ENCODE measurements at regions not wholly inside any gene's neighbourhood (a gene's known extent, or its start where the extent isn't known, plus 50 kb on each side); places are given as distances from the start of the nearest gene placed in this dataset.

DNA sequence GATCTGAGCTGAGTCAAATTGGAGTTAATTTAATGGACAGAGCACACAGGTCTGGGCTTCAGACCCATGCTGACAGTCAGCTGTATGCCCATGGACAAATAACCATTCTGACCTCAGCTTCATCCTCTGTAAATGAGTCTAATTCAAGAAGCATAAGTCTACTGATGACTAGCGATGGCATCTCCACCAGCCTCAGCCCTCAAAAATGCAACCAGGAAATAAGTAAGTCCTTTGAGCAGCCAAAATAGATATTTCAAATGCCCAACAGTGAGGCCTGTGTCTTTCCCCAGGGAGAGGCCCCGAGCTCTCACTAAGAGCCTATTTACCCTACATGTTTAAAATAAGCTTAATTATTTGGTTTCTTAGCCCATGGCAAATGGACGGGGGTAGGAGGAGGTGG, 114.2 kb upstream of the MTHFD1L start (continued):
- TF ChIP-seq, protein P1, sequence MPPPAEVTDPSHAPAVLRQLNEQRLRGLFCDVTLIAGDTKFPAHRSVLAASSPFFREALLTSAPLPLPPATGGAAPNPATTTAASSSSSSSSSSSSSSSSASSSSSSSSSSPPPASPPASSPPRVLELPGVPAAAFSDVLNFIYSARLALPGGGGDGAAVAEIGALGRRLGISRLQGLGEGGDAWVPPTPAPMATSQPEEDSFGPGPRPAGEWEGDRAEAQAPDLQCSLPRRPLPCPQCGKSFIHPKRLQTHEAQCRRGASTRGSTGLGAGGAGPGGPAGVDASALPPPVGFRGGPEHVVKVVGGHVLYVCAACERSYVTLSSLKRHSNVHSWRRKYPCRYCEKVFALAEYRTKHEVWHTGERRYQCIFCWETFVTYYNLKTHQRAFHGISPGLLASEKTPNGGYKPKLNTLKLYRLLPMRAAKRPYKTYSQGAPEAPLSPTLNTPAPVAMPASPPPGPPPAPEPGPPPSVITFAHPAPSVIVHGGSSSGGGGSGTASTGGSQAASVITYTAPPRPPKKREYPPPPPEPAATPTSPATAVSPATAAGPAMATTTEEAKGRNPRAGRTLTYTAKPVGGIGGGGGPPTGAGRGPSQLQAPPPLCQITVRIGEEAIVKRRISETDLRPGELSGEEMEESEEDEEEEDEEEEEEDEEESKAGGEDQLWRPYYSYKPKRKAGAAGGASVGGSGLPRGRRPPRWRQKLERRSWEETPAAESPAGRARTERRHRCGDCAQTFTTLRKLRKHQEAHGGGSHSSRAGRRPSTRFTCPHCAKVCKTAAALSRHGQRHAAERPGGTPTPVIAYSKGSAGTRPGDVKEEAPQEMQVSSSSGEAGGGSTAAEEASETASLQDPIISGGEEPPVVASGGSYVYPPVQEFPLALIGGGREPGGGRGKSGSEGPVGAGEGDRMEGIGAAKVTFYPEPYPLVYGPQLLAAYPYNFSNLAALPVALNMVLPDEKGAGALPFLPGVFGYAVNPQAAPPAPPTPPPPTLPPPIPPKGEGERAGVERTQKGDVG (CRISPR knock-in tag; IDR thresholded peaks at IDR 0.05): no peak
- TF ChIP-seq CEBPB (IDR thresholded peaks at IDR 0.05; ENCODE audit: borderline replicate concordance in 1 of 2, low read depth in 2 of 2, low read length in 2 of 2) (no peak), CHD4 (IDR thresholded peaks at IDR 0.05) (no peak), EZH2 (IDR thresholded peaks at IDR 0.05; ENCODE audit: borderline replicate concordance, control insufficient read depth, low read depth, low read length) (no peak), MEF2A (IDR thresholded peaks at IDR 0.05; ENCODE audit: insufficient read depth, low read depth, low read length) (no peak)
- TF ChIP-seq, protein P2, sequence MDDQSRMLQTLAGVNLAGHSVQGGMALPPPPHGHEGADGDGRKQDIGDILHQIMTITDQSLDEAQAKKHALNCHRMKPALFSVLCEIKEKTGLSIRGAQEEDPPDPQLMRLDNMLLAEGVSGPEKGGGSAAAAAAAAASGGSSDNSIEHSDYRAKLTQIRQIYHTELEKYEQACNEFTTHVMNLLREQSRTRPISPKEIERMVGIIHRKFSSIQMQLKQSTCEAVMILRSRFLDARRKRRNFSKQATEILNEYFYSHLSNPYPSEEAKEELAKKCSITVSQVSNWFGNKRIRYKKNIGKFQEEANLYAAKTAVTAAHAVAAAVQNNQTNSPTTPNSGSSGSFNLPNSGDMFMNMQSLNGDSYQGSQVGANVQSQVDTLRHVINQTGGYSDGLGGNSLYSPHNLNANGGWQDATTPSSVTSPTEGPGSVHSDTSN (IDR thresholded peaks at IDR 0.05; ENCODE audit: insufficient replicate concordance, low read depth, low read length): no peak

DNA sequence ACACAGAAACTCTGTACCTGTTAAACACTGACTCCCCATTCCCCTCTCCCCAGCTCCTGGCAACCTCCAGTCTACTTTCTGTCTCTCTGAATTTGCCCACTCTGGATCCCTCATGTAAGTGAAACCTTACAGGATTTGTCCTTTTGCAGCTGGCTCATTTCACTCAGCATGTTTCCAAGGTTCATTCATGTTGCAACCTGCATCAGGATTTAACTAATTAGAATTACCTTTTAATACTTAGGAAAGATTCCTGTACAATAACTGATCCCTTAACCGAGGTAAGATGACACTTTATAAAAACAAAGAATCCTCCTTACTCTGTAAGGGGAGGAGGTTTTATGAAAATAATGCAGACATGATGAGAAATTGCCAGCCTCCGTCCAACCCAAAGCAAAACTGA, 113.1 kb upstream of the MTHFD1L start:
- Histone ChIP-seq H3K79me2 (ENCODE audit: control insufficient read depth, insufficient read depth, low read length) (no peaks in the 10 kb centered on the region), H3K27ac (ENCODE audit: control insufficient read depth, insufficient read depth) (no peak overlapping the region), H3K9ac (ENCODE audit: control insufficient read depth, insufficient read depth, low read length) (no peak overlapping the region), H3K9me3 (replicated peaks; ENCODE audit: control insufficient read depth, insufficient read depth, low read length) (no peaks in the 10 kb centered on the region), H4K20me1 (ENCODE audit: control insufficient read depth, insufficient read depth) (no peaks in the 10 kb centered on the region), H2AFZ (ENCODE audit: control insufficient read depth, low read depth, low read length) (no peak overlapping the region), H3K36me3 (ENCODE audit: control insufficient read depth in 2 of 2, insufficient read depth in 2 of 2, low read length in 1 of 2) (no peaks in the 10 kb centered on the region), H3K4me1 (ENCODE audit: control insufficient read depth, insufficient read depth, low read length) (no peaks in the 10 kb centered on the region; the same call in 1 of the 2 replicates), H3K4me2 (ENCODE audit: control insufficient read depth, insufficient read depth) (no peak overlapping the region), H3K4me3 (no peak overlapping the region), H3K27me3 (replicated peaks in 1 of 2; ENCODE audit: control insufficient read depth in 2 of 2, insufficient read depth in 2 of 2, low read length in 1 of 2) (no peaks in the 10 kb centered on the region)
- WGBS (ENCODE audit: insufficient coverage, insufficient replicate concordance, low lambda C conversion rate, missing lambda C conversion rate): 37% methylated on average over 2 of the region's 2 CpGs
- ChIA-PET CTCF (interaction anchor here (1.1 kb wide), 1 partner anchor 11 kb away, joined by 3 read pairs; no protein-coding TSS in a partner anchor), RAD21 (ENCODE audit: unreplicated experiment) (no interaction called here), SMC1A (ENCODE audit: uncharacterized antibody, unreplicated experiment) (interaction anchor here (1.3 kb wide), 1 partner anchor 15 kb away, joined by 3 read pairs; no protein-coding TSS in a partner anchor), POLR2A (no interaction called here)
- BruUV-seq (replicated peaks): no TSS peak
- TF ChIP-seq ZBED1 (IDR thresholded peaks at IDR 0.05; ENCODE audit: borderline replicate concordance) (no peak), KAT2A (conservative IDR thresholded peaks at IDR 0.05; ENCODE audit: control insufficient read depth, low read depth, low read length) (no peak), NFYA (IDR thresholded peaks at IDR 0.05; ENCODE audit: borderline replicate concordance, low read depth, low read length) (no peak), RB1 (IDR thresholded peaks at IDR 0.05; ENCODE audit: borderline replicate concordance) (no peak), POLR2AphosphoS2 (IDR thresholded peaks at IDR 0.05; ENCODE audit: low read depth, low read length) (no peak)
- TF ChIP-seq, protein P3, sequence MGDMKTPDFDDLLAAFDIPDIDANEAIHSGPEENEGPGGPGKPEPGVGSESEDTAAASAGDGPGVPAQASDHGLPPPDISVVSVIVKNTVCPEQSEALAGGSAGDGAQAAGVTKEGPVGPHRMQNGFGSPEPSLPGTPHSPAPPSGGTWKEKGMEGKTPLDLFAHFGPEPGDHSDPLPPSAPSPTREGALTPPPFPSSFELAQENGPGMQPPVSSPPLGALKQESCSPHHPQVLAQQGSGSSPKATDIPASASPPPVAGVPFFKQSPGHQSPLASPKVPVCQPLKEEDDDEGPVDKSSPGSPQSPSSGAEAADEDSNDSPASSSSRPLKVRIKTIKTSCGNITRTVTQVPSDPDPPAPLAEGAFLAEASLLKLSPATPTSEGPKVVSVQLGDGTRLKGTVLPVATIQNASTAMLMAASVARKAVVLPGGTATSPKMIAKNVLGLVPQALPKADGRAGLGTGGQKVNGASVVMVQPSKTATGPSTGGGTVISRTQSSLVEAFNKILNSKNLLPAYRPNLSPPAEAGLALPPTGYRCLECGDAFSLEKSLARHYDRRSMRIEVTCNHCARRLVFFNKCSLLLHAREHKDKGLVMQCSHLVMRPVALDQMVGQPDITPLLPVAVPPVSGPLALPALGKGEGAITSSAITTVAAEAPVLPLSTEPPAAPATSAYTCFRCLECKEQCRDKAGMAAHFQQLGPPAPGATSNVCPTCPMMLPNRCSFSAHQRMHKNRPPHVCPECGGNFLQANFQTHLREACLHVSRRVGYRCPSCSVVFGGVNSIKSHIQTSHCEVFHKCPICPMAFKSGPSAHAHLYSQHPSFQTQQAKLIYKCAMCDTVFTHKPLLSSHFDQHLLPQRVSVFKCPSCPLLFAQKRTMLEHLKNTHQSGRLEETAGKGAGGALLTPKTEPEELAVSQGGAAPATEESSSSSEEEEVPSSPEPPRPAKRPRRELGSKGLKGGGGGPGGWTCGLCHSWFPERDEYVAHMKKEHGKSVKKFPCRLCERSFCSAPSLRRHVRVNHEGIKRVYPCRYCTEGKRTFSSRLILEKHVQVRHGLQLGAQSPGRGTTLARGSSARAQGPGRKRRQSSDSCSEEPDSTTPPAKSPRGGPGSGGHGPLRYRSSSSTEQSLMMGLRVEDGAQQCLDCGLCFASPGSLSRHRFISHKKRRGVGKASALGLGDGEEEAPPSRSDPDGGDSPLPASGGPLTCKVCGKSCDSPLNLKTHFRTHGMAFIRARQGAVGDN (IDR thresholded peaks at IDR 0.05): no peak
- in situ Hi-C loops (cut with MboI) (no loop called here), intact Hi-C loops (cut with micrococcal nuclease; ENCODE audit: unreplicated experiment) (no loop called here)
- ATAC-seq: no peak
- DNase-seq (ENCODE audit: low read depth, low spot score): no peak
- FAIRE-seq: no peak

Data from GM12878 (cell line).